GM21360 (cell line): ENCODE measurements at regions not wholly inside any gene's neighbourhood (a gene's known extent, or its start where the extent isn't known, plus 50 kb on each side); places are given as distances from the start of the nearest gene placed in this dataset.
"Not testable (repeated sequence)": the region's sequence is repeated elsewhere in the genome, so short reads cannot be mapped to it uniquely, and the experiment has no call there.

ENCODE experiments used
- ATAC-seq: cut with Tn5 transposase; IDR thresholded peaks from one replicate; pipeline ENCODE4 v1.9.1; 2021; ENCODE audit warnings: mild to moderate bottlenecking, moderate library complexity; ENCODE audit not compliant: unreplicated experiment

DNA sequence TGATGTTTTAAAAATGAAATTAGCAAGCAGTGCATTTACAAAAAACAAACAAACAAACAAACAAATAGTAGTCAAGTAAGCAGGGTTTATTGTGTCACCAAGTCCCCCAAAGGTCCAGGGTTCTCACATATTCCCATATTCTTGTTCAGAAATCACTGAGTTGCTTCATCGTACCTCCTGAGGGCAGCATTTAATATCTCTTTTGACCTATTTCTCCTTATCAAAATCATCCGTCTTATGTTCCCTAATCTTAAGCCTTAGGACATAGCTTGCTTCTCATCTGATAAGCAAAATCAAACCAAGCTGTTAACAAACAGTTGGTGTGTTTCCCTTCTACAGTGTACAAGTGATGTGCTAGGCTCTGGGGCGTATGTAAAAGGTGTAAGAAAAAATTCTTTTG is 109.5 kb upstream of the MAN2A1 start:
- no peak for ATAC-seq

DNA sequence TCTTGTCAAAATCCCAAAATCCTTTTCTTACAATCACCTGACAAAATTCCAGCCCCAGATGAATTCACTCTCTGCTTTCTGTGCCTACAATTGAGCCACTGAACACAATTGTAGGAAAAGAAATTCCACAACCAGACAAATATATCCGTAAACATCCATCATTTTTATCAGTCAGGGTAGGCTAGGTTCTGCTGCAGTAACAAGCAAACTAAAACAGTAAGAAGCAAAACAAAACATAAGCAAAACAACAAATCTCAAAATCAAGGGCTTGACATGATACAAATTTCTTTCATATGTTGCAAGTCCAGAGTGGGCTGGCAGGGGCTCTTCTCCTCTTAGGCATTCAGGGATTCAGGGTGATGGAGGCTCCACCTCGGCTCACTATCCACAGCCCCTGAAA is 114.2 kb upstream of the MAN2A1 start:
- no peak for ATAC-seq

DNA sequence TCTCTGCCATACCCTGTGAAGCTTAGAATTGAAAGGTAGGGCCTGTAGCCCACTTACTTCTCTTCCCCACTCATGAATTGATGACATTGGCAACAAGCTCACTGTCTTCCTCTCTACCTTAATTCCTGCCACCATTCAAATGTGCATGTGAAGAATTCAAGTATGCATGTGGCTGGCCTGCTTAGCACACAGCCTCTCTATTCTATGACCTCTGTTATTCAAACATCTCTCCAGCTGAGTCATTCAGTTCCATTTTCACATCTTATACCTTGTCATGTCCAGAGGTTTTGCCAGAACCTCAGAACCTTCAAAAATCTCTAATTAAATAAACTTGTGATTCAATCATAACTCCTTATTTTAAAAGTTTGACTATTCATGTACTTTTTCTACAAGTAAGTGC is 114.7 kb upstream of the MAN2A1 start:
- no peak for ATAC-seq

- no peak for ATAC-seq
Measured at GRCh38 chr5:109573766-109574165, 116.0 kb upstream of the MAN2A1 start.

DNA sequence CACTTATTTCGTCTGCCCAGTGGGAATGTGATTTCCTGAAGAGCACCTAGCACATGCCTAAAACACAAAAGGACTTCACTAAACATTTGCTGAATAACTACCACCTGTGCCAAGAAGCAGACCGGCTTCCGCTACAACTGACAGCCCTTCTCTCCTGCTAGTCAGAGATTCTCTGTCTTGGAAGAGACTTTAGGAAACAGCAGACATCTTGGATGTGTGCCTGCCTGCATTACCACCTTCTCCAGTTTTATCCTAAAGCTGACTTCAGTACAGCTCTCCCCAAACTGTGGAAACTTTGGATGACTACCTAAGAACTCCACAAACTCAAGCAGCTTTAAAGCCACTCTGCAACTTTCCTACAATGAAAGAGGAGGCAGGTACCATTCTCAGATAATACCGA is 116.5 kb upstream of the MAN2A1 start:
- no peak for ATAC-seq

DNA sequence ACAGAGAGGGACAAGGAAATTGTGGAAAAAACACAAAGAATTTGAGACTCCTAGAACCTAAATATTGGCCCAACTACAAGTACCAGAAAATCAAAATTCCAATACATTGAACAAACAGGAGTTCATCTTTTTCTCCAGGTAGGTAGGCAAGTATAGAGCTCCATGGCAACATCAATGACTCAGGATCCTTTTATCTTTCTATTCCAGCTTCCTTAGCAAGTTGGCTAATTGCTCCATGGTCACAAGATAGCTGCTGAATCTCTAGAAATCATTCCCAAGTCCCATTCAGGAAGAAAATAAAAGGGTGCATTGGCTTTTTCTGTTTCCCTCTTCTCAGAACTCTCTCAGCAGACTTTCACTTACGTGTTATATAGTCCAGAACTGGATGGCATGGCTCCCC is 117.9 kb upstream of the MAN2A1 start:
- no peak for ATAC-seq

DNA sequence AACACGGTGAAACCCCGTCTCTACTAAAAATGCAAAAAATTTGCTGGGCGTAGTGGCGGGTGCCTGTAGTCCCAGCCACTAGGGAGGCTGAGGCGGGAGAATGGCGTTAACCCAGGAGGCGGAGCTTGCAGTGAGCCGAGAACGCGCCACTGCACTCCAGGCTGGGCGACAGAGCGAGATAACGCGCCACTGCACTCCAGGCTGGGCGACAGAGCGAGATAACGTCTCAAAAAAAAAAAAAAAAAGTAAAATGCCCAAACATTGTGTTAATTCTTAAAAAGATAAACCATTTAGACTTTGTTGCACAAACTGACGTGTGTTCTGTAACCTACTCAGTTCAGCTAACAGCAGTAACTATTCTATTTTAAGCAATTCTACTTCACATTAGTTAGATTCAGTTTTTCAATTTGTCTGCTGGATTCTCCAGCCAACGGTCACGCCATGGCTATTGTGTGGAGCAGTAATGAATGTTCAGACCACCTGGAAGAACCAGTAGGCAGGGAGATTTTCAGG is 119.3 kb upstream of the MAN2A1 start:
- no peak for ATAC-seq

- ATAC-seq = no peak
Measured at GRCh38 chr5:109567374-109568044, 122.2 kb upstream of the MAN2A1 start.

GRCh38 chr5:109566361-109566760 is 123.4 kb upstream of the MAN2A1 start:
- ATAC-seq = no peak

DNA sequence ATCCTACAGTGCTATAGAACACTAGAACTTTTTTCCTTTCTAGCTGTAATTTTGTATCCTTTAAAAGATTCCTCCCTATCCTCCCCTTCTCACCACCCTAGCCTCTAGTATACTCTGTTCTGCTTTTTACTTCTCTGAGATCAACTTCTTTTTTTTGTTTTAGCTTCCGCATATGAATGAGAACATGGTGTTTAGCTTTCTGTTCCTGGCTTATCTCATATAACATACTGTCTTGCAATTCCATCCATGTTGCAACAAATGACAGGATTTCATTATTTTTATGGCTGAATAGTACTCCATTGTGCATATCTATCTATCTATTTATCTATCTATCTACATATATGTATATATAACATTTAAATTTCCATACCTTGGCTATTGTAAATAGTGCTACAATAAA is 126.0 kb upstream of the MAN2A1 start:
- no peak for ATAC-seq

DNA sequence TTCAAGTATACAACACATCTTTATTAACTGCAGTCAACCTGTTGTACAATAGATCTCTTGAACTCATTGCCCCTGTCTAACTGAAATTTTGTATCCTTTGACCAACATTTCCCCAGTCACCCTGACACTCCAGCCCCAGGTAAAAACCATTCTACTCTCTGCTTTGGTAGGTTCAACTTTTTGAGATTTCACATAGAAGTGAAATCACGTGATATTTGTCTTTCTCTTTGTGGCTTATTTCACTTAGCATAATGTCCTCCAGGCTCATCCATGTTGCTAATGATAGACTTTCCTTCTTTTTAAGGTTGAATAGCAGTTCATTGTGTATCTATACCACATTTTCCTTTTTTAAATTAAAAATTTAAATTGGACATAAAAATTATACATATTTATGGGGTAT is 126.5 kb upstream of the MAN2A1 start:
- no peak for ATAC-seq

DNA sequence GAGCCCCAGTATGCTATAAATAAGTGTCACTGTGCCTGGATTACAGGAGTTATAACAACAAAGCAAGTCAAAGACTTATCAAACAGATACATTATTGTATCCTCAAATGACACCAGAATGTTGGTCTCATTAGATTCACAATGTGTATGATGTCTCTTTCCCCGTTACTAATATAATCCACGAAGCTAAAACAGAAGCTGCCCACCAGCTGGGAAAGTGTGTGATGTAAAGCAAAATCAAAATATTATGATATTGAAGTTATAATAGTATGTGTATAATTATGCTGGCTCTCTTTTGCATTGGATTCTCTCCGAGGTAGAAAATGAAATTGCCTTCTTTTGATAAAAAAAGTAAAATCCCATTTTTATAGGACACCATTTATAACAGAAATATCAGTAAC is 127.3 kb upstream of the MAN2A1 start:
- ATAC-seq = no peak

GRCh38 chr5:109561447-109561846 is 128.3 kb upstream of the MAN2A1 start:
- ATAC-seq = no peak

DNA sequence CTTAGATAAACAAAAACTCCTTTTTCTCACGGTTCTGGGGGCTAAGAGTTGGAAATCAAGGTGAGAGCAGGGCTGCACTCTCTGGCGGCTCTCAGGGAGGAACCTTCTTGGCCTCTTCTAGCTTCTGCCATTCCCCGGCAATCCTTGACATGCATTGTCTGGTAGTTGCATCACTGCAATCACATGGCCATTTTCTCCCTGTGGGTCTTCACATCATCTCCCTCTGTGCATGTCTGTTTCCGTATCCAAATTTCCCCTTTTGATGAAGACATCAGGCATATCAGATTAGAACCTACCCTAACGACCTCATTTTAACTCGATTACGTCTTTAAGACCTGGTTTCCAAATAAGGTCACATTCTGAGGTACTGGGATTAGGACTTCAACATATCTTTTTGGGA is 129.2 kb upstream of the MAN2A1 start:
- ATAC-seq = no peak

GRCh38 chr5:109558952-109559351 is 130.8 kb upstream of the MAN2A1 start:
- ATAC-seq = no peak

- no peak for ATAC-seq
Measured at GRCh38 chr5:109558364-109558763, 131.4 kb upstream of the MAN2A1 start.

DNA sequence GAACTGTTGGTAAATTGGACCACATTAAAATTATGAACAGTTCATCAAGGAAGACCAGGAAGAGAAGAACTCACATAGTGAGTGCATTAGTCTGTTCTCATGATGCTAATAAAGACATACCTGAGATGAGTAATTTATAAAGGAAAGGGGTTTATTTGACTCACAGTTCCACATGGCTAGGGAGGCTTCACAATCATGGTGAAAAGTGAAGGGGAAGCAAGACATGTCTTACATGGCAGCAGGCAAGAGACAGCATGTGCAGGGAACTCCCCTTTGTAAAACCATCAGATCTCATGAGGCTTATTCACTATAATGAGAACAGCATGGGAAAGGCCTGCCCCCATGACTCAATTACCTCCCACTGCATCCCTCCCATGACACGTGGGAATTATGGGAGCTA is 135.9 kb upstream of the MAN2A1 start:
- no peak for ATAC-seq

DNA sequence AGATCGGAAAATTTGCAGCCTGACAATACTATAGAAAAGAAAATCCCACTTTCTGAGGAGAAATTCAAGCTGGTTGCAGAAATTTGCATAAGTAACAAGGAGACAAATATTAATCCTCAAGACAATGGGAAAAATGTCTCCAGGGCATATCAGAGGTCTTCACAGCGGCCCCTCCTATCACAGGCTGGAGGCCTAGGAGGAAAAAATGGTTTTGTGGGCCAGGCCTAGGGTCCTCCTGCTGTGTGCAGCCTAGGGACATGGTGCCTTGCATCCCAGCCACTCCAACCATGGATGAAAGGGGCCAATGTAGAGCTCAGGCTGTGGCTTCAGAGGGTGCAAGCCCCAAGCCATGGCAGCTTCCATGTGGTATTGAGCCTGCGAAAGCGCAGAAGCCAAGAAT is 138.5 kb upstream of the MAN2A1 start:
- not testable (repeated sequence) for ATAC-seq

- ATAC-seq = no peak
Measured at GRCh38 chr5:109550077-109550476, 139.7 kb upstream of the MAN2A1 start.

GRCh38 chr5:109546461-109546860 is 136.7 kb upstream of the PJA2 start:
- no peak for ATAC-seq

GRCh38 chr5:109544873-109545272 is 135.1 kb upstream of the PJA2 start:
- not testable (repeated sequence) for ATAC-seq

GRCh38 chr5:109538692-109539091 is 128.9 kb upstream of the PJA2 start:
- ATAC-seq = not testable (repeated sequence)

DNA sequence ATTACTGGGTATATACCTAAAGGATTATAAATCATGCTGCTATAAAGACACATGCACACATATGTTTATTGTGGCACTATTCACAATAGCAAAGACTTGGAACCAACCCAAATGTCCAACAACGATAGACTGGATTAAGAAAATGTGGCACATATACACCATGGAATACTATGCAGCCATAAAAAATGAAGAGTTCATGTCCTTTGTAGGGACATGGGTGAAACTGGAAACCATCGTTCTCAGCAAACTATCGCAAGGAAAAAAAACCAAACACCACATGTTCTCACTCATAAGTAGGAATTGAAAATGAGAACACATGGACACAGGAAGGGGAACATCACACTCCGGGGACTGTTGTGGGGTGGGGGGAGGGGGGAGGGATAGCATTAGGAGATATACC is 125.3 kb upstream of the PJA2 start:
- not testable (repeated sequence) for ATAC-seq
